Colonic mucosa (tissue), 4 donors: ENCODE measurements at regions not wholly inside any gene's neighbourhood (a gene's known extent, or its start where the extent isn't known, plus 50 kb on each side); places are given as distances from the start of the nearest gene placed in this dataset.

Experiments
- DNase-seq: peaks from one replicate; pipeline ENCODE4 v3.0.0-alpha.2; 2020
- H3K27ac ChIP-seq: fragments of 200-600 bp; one replicate; pipeline ENCODE4 v1.8.0; 2021
- H3K27me3 ChIP-seq: fragments of 200-600 bp; one replicate; pipeline ENCODE4 v1.8.0; 2021
- H3K36me3 ChIP-seq: fragments of 200-600 bp; one replicate; pipeline ENCODE4 v1.8.0; 2021
- H3K4me1 ChIP-seq: fragments of 200-600 bp; one replicate; pipeline ENCODE4 v1.8.0; 2021; ENCODE audit warnings: mild to moderate bottlenecking
- H3K4me3 ChIP-seq: fragments of 200-600 bp; one replicate; pipeline ENCODE4 v1.8.0; 2021
- H3K9ac ChIP-seq, 2 donors: one replicate each; pipeline ENCODE4 v1.7.0; 2013; ENCODE audit warnings: control low read depth in 2 of 2, low read depth in 2 of 2, low read length in 2 of 2
- H3K9me3 ChIP-seq: fragments of 200-600 bp; one replicate; pipeline ENCODE4 v1.8.0; 2021
- intact Hi-C: fragments of 100-400 bp; cut with DNase I; formaldehyde crosslinking; loops from one replicate; pipeline ENCODE4 v1.14.1; 2022
- TF ChIP-seq, protein P1 (sequence below): fragments of 200-600 bp; IDR thresholded peaks from one replicate; pipeline ENCODE4 v1.8.0; 2022; ENCODE audit warnings: antibody characterized with exemption, mild to moderate bottlenecking
- donor health status: healthy.
- donor health status: DM: no; HTN: no; CAD: no.
- donor health status: DM: no; HTN: no; CAD: no.

GRCh38 chr4:180637616-180638015, 1605.6 kb upstream of the TENM3 start:
- Histone ChIP-seq H3K27me3 (no peaks in the 10 kb centered on the region), H3K9ac (no peak overlapping the region), H3K4me3 (no peak overlapping the region), H3K9me3 (no peaks in the 10 kb centered on the region), H3K27ac (no peak overlapping the region), H3K4me1 (no peaks in the 10 kb centered on the region), H3K36me3 (no peaks in the 10 kb centered on the region)
- TF ChIP-seq, protein P1, sequence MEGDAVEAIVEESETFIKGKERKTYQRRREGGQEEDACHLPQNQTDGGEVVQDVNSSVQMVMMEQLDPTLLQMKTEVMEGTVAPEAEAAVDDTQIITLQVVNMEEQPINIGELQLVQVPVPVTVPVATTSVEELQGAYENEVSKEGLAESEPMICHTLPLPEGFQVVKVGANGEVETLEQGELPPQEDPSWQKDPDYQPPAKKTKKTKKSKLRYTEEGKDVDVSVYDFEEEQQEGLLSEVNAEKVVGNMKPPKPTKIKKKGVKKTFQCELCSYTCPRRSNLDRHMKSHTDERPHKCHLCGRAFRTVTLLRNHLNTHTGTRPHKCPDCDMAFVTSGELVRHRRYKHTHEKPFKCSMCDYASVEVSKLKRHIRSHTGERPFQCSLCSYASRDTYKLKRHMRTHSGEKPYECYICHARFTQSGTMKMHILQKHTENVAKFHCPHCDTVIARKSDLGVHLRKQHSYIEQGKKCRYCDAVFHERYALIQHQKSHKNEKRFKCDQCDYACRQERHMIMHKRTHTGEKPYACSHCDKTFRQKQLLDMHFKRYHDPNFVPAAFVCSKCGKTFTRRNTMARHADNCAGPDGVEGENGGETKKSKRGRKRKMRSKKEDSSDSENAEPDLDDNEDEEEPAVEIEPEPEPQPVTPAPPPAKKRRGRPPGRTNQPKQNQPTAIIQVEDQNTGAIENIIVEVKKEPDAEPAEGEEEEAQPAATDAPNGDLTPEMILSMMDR, result no peak
- no peak for DNase-seq
- intact Hi-C loops, result no loop called here

GRCh38 chr4:180640193-180640592, 1603.0 kb upstream of the TENM3 start:
- H3K9ac ChIP-seq, result no peak overlapping the region
- no peaks in the 10 kb centered on the region for H3K36me3 ChIP-seq
- no peaks in the 10 kb centered on the region for H3K27me3 ChIP-seq
- DNase-seq, result no peak
- H3K27ac ChIP-seq, result no peak overlapping the region
- H3K4me1 ChIP-seq, result no peaks in the 10 kb centered on the region
- H3K4me3 ChIP-seq, result no peak overlapping the region
- no peaks in the 10 kb centered on the region for H3K9me3 ChIP-seq
- intact Hi-C loops, result no loop called here
- TF ChIP-seq, protein P1, result no peak

DNA sequence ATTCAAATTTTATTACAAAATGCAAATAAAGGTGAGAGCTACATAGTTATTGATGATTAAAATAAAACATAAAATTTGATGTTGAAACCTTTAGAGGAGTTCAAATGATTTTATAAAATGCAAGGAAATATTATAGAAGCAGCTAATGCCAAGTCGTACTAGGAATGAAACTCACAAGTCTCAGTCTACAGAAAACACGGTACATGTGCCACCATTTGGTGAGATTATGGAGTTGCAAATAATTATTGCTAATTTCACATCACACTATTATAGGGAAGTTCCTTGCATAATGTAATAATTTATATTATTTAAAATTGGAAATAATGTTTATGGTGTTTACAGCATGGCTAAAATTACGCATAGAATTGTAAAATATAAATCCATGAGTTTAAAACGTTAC, 1601.7 kb upstream of the TENM3 start:
- H3K9ac ChIP-seq, result no peak overlapping the region
- TF ChIP-seq, protein P1, result no peak
- H3K27ac ChIP-seq, result no peak overlapping the region
- H3K4me1 ChIP-seq, result no peaks in the 10 kb centered on the region
- H3K9me3 ChIP-seq, result no peaks in the 10 kb centered on the region
- intact Hi-C loops, result no loop called here
- H3K4me3 ChIP-seq, result no peak overlapping the region
- H3K36me3 ChIP-seq, result no peaks in the 10 kb centered on the region
- DNase-seq, result no peak
- H3K27me3 ChIP-seq, result no peaks in the 10 kb centered on the region

DNA sequence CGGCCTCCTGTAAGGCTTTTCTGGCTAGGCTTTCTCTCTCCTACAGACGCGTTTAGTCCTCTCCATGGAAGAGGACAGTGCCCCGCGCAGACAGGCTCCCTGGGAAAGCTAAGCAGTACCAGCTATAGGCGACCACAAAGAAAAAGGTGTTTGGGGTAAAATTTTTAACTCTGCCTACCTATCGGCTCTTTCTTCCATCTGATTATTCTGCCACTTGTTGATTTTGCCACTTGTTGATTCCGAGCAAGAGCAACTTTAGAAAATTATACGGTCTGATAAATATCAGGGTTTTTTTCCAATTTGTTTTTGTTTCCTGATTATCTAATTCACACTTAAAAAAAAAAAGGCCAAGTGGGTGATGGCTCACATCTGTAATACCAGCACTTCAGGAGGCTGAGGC, 1600.5 kb upstream of the TENM3 start:
- H3K27ac ChIP-seq, result no peak overlapping the region
- DNase-seq, result no peak
- TF ChIP-seq, protein P1, result no peak
- H3K4me3 ChIP-seq, result no peak overlapping the region
- no peaks in the 10 kb centered on the region for H3K4me1 ChIP-seq
- H3K9me3 ChIP-seq, result no peaks in the 10 kb centered on the region
- H3K27me3 ChIP-seq, result no peaks in the 10 kb centered on the region
- no peak overlapping the region for H3K9ac ChIP-seq
- H3K36me3 ChIP-seq, result no peaks in the 10 kb centered on the region
- intact Hi-C loops, result no loop called here

DNA sequence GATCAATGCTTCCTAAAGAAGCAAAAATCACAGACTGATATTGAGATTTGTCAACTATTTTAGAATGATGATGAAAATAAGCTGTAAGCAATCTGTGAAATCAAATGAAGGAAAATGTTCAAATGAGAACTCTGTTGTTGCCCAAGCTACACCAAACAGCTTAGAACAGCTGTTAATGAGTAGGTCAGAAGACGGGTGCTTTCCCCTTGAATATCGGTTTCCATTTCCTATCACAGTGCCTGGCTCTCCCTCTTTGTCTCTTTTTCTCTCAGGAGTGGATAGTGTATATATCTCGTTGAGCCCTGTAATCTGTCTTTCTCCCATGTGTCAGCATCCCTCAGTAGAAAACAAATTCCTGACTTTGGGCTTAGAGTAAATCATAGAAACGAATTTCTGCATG, 1592.9 kb upstream of the TENM3 start:
- H3K9me3 ChIP-seq, result no peaks in the 10 kb centered on the region
- intact Hi-C loops, result no loop called here
- H3K9ac ChIP-seq, result no peak overlapping the region
- H3K4me1 ChIP-seq, result no peaks in the 10 kb centered on the region
- TF ChIP-seq, protein P1, result no peak
- no peaks in the 10 kb centered on the region for H3K27me3 ChIP-seq
- H3K27ac ChIP-seq, result no peak overlapping the region
- DNase-seq, result no peak
- no peaks in the 10 kb centered on the region for H3K36me3 ChIP-seq
- H3K4me3 ChIP-seq, result no peak overlapping the region

GRCh38 chr4:180652533-180652932, 1590.7 kb upstream of the TENM3 start:
- Histone ChIP-seq H3K27ac (no peak overlapping the region), H3K27me3 (no peaks in the 10 kb centered on the region), H3K4me1 (no peaks in the 10 kb centered on the region), H3K9me3 (no peaks in the 10 kb centered on the region), H3K4me3 (no peak overlapping the region), H3K9ac (no peak overlapping the region), H3K36me3 (no peaks in the 10 kb centered on the region)
- DNase-seq, result no peak
- intact Hi-C loops, result no loop called here
- TF ChIP-seq, protein P1, result no peak
